B cell (primary cell): ENCODE measurements at regions not wholly inside any gene's neighbourhood (a gene's known extent, or its start where the extent isn't known, plus 50 kb on each side); places are given as distances from the start of the nearest gene placed in this dataset.

Experiments used
- ATAC-seq: fragments of 200-7000 bp; cut with Tn5 transposase; one replicate; pipeline ENCODE4 v1.10.0; 2021; ENCODE audit warnings: low read depth, mild to moderate bottlenecking, moderate number of reproducible peaks, moderate library complexity
- CTCF ChIA-PET: fragments of 350-600 bp; sonication (Branson Sonifier 250); formaldehyde crosslinking; loops from one replicate; lab custom pipeline; 2021; ENCODE audit warnings: antibody characterized with exemption, inconsistent platforms; lab: Charles Lee
- POLR2A ChIA-PET: fragments of 350-600 bp; sonication (Branson Sonifier 250); formaldehyde crosslinking; loops from one replicate; lab custom pipeline; 2021; ENCODE audit warnings: antibody characterized with exemption; lab: Charles Lee
- DNase-seq: peaks from one replicate; pipeline ENCODE4 v3.0.0; 2013
- H2AFZ ChIP-seq: 2 replicates; pipeline ENCODE4 v1.6.1; 2012; ENCODE audit warnings: mild to moderate bottlenecking, low read depth, low read length; ENCODE audit not compliant: insufficient read depth, poor library complexity, severe bottlenecking
- H3K27ac ChIP-seq, 2 donors: 1 replicate in 1 of 2; 2 replicates in 1 of 2; pipeline ENCODE4 v1.5.1; 2012 to 2013; ENCODE audit warnings: low read length in 2 of 2, mild to moderate bottlenecking in 2 of 2, moderate library complexity in 1 of 2
- H3K27me3 ChIP-seq, 4 experiments: fragments of 200-600 bp in 1 of 4; sonication (generic) in 1 of 4; replicated peaks in 1 of 4; 1 replicate in 2 of 4; 2 replicates in 2 of 4; pipeline versions ENCODE4 v1.6.1 to v1.7.0; 2013 to 2016; ENCODE audit warnings: low read length in 3 of 4, mild to moderate bottlenecking in 2 of 4, mixed read lengths in 1 of 4, moderate library complexity in 1 of 4; ENCODE audit not compliant: insufficient read depth in 4 of 4, control insufficient read depth in 3 of 4; ENCODE audit errors: control extremely low read depth in 1 of 4
- H3K36me3 ChIP-seq, 2 experiments: replicated peaks in 1 of 2; 1 replicate in 1 of 2; 2 replicates in 1 of 2; pipeline versions ENCODE4 v1.6.1 to v1.7.1; 2013; ENCODE audit warnings: low read length in 1 of 2; ENCODE audit not compliant: insufficient read depth in 2 of 2, control insufficient read depth in 1 of 2; ENCODE audit errors: control extremely low read depth in 1 of 2, extremely low read depth in 1 of 2
- H3K4me1 ChIP-seq, 2 donors: fragments of 200-600 bp in 1 of 2; sonication (generic) in 1 of 2; 1 replicate in 1 of 2; 2 replicates in 1 of 2; pipeline versions ENCODE4 v1.5.1 to v1.6.1; 2013 to 2017; ENCODE audit warnings: low read length in 2 of 2; ENCODE audit not compliant: control insufficient read depth in 2 of 2, insufficient read depth in 2 of 2
- H3K4me2 ChIP-seq: replicated peaks from 2 replicates; pipeline ENCODE3; 2012; ENCODE audit warnings: mild to moderate bottlenecking, low read depth, low read length; ENCODE audit not compliant: poor library complexity, severe bottlenecking
- H3K4me3 ChIP-seq, 5 experiments: fragments of 200-600 bp in 1 of 5; sonication (generic) in 1 of 5; 1 replicate in 3 of 5; 2 replicates in 2 of 5; pipeline versions ENCODE4 v1.5.1 to v1.7.0; 2011 to 2016; ENCODE audit warnings: low read length in 4 of 5, mild to moderate bottlenecking in 4 of 5, low read depth in 2 of 5, control low read depth in 1 of 5, moderate library complexity in 1 of 5; ENCODE audit not compliant: insufficient read depth in 1 of 5; ENCODE audit errors: control extremely low read depth in 1 of 5, extremely low read depth in 1 of 5
- H3K79me2 ChIP-seq: fragments of 200-600 bp; sonication (generic); one replicate; pipeline ENCODE4 v1.6.0; 2016; ENCODE audit warnings: low read length; ENCODE audit not compliant: control insufficient read depth, insufficient read depth
- H3K9ac ChIP-seq: fragments of 200-600 bp; sonication (generic); 2 replicates; pipeline ENCODE4 v1.6.1; 2017; ENCODE audit warnings: mild to moderate bottlenecking, low read length, moderate library complexity
- H3K9me3 ChIP-seq, 3 donors: one replicate each; pipeline versions ENCODE4 v1.6.1 to v1.7.1; 2013; ENCODE audit warnings: low read length in 2 of 3; ENCODE audit not compliant: control insufficient read depth in 2 of 3, insufficient read depth in 1 of 3; ENCODE audit errors: control extremely low read depth in 1 of 3
- H4K20me1 ChIP-seq: 2 replicates; pipeline ENCODE4 v1.6.0; 2012; ENCODE audit warnings: mild to moderate bottlenecking, low read length; ENCODE audit not compliant: insufficient read depth, control insufficient read depth, poor library complexity, severe bottlenecking
- H3K27ac Mint-ChIP-seq: one replicate; pipeline ENCODE4 v1.8.0; 2021; ENCODE audit warnings: mixed read lengths
- H3K27me3 Mint-ChIP-seq: one replicate; pipeline ENCODE4 v1.8.0; 2021; ENCODE audit warnings: mixed read lengths
- H3K4me1 Mint-ChIP-seq: one replicate; pipeline ENCODE4 v1.8.0; 2021; ENCODE audit warnings: mixed read lengths
- H3K4me3 Mint-ChIP-seq: one replicate; pipeline ENCODE4 v1.8.0; 2021; ENCODE audit warnings: mixed read lengths
- H3K9me3 Mint-ChIP-seq: one replicate; pipeline ENCODE4 v1.8.0; 2022; ENCODE audit warnings: mixed read lengths; ENCODE audit not compliant: insufficient read depth
- EZH2 ChIP-seq: IDR thresholded peaks from 2 replicates; pipeline ENCODE4 v1.6.1; 2012; ENCODE audit warnings: borderline replicate concordance, low read depth, mild to moderate bottlenecking, moderate library complexity, low read length; ENCODE audit not compliant: insufficient read depth, poor library complexity, severe bottlenecking
- WGBS: methylation state at CpG from one replicate; pipeline ENCODE4 v1.1.5; 2013; ENCODE audit warnings: missing lambda C conversion rate; ENCODE audit not compliant: insufficient coverage; 5-methylcytosine and 5-hydroxymethylcytosine counted together
- intact Hi-C: fragments of 100-400 bp; cut with micrococcal nuclease; formaldehyde crosslinking; loops from one replicate; pipeline ENCODE4 v1.10.0; 2022
- TF ChIP-seq, protein P1 (sequence below): fragments of 200-600 bp; IDR thresholded peaks from one replicate; pipeline ENCODE4 v1.8.0; 2022; ENCODE audit warnings: antibody characterized with exemption, mild to moderate bottlenecking

DNA sequence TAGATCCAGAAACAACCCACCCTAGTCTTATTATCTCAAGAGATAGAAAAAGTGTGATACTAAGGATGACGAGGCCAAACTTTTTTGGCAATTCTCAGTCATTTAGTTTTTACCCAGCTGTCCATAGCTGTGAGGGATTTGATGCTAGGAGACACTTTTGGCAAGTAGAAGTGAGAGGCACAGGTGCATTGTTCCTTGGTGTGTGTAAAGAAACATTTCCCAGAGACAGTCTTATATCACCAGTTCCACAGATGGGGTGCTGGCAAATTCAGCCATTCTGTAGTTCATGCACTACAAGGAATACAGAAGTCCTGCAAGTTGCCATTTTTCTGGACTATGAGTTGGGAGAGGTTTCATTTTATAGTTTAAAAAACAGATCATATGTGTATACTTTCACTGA is 403.3 kb upstream of the GHITM start:
- ChIA-PET POLR2A (no interaction called here), CTCF (no interaction called here)
- intact Hi-C loops: no loop called here
- Histone ChIP-seq H3K27me3 (no peaks in the 10 kb centered on the region), H3K4me1 (no peaks in the 10 kb centered on the region), H3K79me2 (no peaks in the 10 kb centered on the region), H4K20me1 (no peaks in the 10 kb centered on the region), H3K4me2 (no peak overlapping the region), H3K27ac (no peak overlapping the region), H3K4me3 (no peak overlapping the region), H2AFZ (no peak overlapping the region), H3K9ac (no peak overlapping the region), H3K36me3 (no peaks in the 10 kb centered on the region), H3K9me3 (peaks cover 3 to 9% (median 6%) of the 10 kb centered on the region in 3 donors)
- peaks cover 18% of the 10 kb centered on the region for H3K9me3 Mint-ChIP-seq
- DNase-seq: no peak
- no peak overlapping the region for H3K27ac Mint-ChIP-seq
- no peaks in the 10 kb centered on the region for H3K27me3 Mint-ChIP-seq
- no CpG with 5 or more reads among the region's 1 CpG for WGBS
- TF ChIP-seq EZH2: no peak
- no peak for ATAC-seq
- no peak overlapping the region for H3K4me3 Mint-ChIP-seq
- H3K4me1 Mint-ChIP-seq: no peaks in the 10 kb centered on the region

DNA sequence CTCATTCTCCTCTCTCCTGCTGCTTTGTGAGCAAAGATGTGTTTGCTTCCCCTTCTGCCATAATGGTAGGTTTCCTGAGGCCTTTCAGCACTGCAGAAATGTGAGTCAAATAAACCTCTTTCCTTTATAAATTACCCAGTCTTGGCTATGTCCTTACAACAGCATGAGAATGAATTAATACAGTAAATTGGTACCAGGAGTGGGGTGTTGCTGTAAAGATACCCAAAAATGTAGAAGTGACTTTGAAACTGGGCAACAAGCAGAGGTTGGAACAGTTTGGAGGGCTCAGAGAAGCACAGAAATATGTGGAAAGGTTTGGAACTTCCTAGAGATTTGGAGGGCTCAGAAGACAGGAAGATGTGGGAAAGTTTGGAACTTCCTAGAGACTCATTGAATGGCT is 388.7 kb upstream of the GHITM start:
- H3K4me2 ChIP-seq: no peak overlapping the region
- H3K36me3 ChIP-seq: no peaks in the 10 kb centered on the region
- DNase-seq (no peak), ATAC-seq (no peak)
- H3K4me3 Mint-ChIP-seq: no peak overlapping the region
- no peak overlapping the region for H3K9ac ChIP-seq
- H3K4me1 ChIP-seq: no peaks in the 10 kb centered on the region
- TF ChIP-seq, protein P1, sequence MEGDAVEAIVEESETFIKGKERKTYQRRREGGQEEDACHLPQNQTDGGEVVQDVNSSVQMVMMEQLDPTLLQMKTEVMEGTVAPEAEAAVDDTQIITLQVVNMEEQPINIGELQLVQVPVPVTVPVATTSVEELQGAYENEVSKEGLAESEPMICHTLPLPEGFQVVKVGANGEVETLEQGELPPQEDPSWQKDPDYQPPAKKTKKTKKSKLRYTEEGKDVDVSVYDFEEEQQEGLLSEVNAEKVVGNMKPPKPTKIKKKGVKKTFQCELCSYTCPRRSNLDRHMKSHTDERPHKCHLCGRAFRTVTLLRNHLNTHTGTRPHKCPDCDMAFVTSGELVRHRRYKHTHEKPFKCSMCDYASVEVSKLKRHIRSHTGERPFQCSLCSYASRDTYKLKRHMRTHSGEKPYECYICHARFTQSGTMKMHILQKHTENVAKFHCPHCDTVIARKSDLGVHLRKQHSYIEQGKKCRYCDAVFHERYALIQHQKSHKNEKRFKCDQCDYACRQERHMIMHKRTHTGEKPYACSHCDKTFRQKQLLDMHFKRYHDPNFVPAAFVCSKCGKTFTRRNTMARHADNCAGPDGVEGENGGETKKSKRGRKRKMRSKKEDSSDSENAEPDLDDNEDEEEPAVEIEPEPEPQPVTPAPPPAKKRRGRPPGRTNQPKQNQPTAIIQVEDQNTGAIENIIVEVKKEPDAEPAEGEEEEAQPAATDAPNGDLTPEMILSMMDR: no peak
- no peak for TF ChIP-seq EZH2
- ChIA-PET CTCF (no interaction called here), POLR2A (no interaction called here)
- no peaks in the 10 kb centered on the region for H3K27me3 Mint-ChIP-seq
- no peaks in the 10 kb centered on the region for H3K27me3 ChIP-seq
- peaks cover 19% of the 10 kb centered on the region for H3K9me3 Mint-ChIP-seq
- no peak overlapping the region for H3K27ac ChIP-seq
- no peaks in the 10 kb centered on the region for H3K4me1 Mint-ChIP-seq
- peaks cover 2 to 25% (median 25%) of the 10 kb centered on the region in 3 donors for H3K9me3 ChIP-seq
- no peak overlapping the region for H2AFZ ChIP-seq
- H4K20me1 ChIP-seq: no peaks in the 10 kb centered on the region
- H3K27ac Mint-ChIP-seq: no peak overlapping the region
- H3K4me3 ChIP-seq: no peak overlapping the region
- intact Hi-C loops: no loop called here
- H3K79me2 ChIP-seq: no peaks in the 10 kb centered on the region
